ENCODE measurements at regions not wholly inside any gene's neighbourhood (a gene's known extent, or its start where the extent isn't known, plus 50 kb on each side); places are given as distances from the start of the nearest gene placed in this dataset.
A peak's percentile ranks its signal among the peaks of the same experiment; 100 is the strongest.

GRCh38 chr13:34886987-34887386 is 55.1 kb upstream of the NBEA start:
- ChIA-PET CTCF (no interaction called here), POLR2A (no interaction called here)
- H3K4me1 ChIP-seq (ENCODE audit: control insufficient read depth, insufficient read depth, low read length), result no peaks in the 10 kb centered on the region
- H3K4me3 ChIP-seq (ENCODE audit: low read depth, low read length), result no peak overlapping the region
- H3K27ac ChIP-seq (ENCODE audit: extremely low read depth, low read depth, low read length), result no peak overlapping the region
- H3K9me3 ChIP-seq (ENCODE audit: control insufficient read depth, insufficient read depth, low read depth, low read length), result no peaks in the 10 kb centered on the region
- H3K36me3 ChIP-seq (ENCODE audit: control insufficient read depth in 2 of 2, insufficient read depth in 1 of 2, low read length in 2 of 2), result no peaks in the 10 kb centered on the region
- TF ChIP-seq ZNF664 (tag by site-specific recombination; IDR thresholded peaks at IDR 0.05) (no peak), ZNF660 (tag by site-specific recombination; IDR thresholded peaks at IDR 0.05) (peak; percentile 82; the same call in 1 of the 2 replicates)
- TF ChIP-seq, protein P1, sequence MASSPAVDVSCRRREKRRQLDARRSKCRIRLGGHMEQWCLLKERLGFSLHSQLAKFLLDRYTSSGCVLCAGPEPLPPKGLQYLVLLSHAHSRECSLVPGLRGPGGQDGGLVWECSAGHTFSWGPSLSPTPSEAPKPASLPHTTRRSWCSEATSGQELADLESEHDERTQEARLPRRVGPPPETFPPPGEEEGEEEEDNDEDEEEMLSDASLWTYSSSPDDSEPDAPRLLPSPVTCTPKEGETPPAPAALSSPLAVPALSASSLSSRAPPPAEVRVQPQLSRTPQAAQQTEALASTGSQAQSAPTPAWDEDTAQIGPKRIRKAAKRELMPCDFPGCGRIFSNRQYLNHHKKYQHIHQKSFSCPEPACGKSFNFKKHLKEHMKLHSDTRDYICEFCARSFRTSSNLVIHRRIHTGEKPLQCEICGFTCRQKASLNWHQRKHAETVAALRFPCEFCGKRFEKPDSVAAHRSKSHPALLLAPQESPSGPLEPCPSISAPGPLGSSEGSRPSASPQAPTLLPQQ (tag by site-specific recombination; IDR thresholded peaks at IDR 0.05), result no peak
- TF ChIP-seq, protein P2, sequence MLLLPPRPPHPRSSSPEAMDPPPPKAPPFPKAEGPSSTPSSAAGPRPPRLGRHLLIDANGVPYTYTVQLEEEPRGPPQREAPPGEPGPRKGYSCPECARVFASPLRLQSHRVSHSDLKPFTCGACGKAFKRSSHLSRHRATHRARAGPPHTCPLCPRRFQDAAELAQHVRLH (tag by site-specific recombination; IDR thresholded peaks at IDR 0.05), result no peak
